ENCODE measurements at regions not wholly inside any gene's neighbourhood (a gene's known extent, or its start where the extent isn't known, plus 50 kb on each side); places are given as distances from the start of the nearest gene placed in this dataset.

DNA sequence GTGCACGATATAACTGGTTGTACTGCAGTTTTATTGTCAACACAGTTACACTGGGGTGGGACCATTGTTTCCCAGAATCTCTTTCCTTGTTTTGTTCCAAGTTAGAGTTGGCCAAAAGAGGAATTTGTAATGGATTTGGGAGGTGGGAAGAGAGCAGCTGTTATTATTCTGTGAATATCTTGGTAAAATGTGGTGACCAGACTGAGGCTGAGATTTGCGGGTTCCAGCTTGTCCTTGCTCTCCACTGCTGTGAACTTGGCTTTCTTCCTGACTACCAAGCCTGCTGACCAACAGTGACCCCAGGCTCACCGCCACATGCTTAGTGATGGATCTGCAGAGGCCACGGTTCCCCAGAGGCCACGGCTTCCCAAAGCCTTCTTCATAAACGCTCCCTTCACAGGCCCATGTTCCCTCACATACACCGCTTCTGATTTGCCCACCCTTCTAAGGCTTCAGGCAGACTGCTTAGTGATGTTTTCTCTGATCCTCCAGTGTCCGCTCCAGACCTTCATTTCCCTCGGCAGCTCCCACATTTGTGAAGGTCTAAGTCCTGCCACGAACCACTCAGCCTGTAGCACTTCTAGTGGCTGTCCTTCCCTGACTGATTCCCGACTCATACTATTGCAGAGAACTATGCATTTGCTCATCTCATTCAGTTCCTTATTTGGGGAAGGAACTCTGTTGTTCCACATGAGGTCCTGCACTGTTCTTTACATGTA lies 525.5 kb upstream of the RGMA start:
- TF ChIP-seq POLR2A (IDR thresholded peaks at IDR 0.05; ENCODE audit: borderline replicate concordance, extremely low read depth, insufficient read depth, insufficient read length), result no peak
- no peak for TF ChIP-seq FOSL1 (IDR thresholded peaks at IDR 0.05; ENCODE audit: low read depth)
- TF ChIP-seq, protein P1, sequence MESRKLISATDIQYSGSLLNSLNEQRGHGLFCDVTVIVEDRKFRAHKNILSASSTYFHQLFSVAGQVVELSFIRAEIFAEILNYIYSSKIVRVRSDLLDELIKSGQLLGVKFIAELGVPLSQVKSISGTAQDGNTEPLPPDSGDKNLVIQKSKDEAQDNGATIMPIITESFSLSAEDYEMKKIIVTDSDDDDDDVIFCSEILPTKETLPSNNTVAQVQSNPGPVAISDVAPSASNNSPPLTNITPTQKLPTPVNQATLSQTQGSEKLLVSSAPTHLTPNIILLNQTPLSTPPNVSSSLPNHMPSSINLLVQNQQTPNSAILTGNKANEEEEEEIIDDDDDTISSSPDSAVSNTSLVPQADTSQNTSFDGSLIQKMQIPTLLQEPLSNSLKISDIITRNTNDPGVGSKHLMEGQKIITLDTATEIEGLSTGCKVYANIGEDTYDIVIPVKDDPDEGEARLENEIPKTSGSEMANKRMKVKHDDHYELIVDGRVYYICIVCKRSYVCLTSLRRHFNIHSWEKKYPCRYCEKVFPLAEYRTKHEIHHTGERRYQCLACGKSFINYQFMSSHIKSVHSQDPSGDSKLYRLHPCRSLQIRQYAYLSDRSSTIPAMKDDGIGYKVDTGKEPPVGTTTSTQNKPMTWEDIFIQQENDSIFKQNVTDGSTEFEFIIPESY (IDR thresholded peaks at IDR 0.05; ENCODE audit: extremely low read depth, insufficient replicate concordance, low read length), result no peak
- TF ChIP-seq, protein P2, sequence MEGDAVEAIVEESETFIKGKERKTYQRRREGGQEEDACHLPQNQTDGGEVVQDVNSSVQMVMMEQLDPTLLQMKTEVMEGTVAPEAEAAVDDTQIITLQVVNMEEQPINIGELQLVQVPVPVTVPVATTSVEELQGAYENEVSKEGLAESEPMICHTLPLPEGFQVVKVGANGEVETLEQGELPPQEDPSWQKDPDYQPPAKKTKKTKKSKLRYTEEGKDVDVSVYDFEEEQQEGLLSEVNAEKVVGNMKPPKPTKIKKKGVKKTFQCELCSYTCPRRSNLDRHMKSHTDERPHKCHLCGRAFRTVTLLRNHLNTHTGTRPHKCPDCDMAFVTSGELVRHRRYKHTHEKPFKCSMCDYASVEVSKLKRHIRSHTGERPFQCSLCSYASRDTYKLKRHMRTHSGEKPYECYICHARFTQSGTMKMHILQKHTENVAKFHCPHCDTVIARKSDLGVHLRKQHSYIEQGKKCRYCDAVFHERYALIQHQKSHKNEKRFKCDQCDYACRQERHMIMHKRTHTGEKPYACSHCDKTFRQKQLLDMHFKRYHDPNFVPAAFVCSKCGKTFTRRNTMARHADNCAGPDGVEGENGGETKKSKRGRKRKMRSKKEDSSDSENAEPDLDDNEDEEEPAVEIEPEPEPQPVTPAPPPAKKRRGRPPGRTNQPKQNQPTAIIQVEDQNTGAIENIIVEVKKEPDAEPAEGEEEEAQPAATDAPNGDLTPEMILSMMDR (IDR thresholded peaks at IDR 0.05 in 2 of 3, conservative IDR thresholded peaks at IDR 0.05 in 1 of 3; ENCODE audit: borderline replicate concordance in 1 of 3, insufficient read depth in 1 of 3, low read depth in 2 of 3, low read length in 2 of 3), result no peak
